Activated naive CD4-positive, alpha-beta T cell treated with anti-CD3 and anti-CD28 coated beads, Interleukin-2, amount 10 ng/mL, durations not matched to agents 7 days and 5 days (primary cell): ENCODE measurements at regions not wholly inside any gene's neighbourhood (a gene's known extent, or its start where the extent isn't known, plus 50 kb on each side); places are given as distances from the start of the nearest gene placed in this dataset.

Source experiments
- CTCF ChIA-PET: fragments of 350-600 bp; sonication (Branson Sonifier 250); formaldehyde crosslinking; loops from one replicate; lab custom pipeline; 2021; ENCODE audit warnings: antibody characterized with exemption; lab: Charles Lee
- DNase-seq: peaks from one replicate; pipeline ENCODE4 v3.0.0-alpha.2; 2020
- H3K27ac Mint-ChIP-seq: one replicate; pipeline ENCODE4 v1.8.0; 2021; ENCODE audit warnings: mild to moderate bottlenecking, moderate library complexity, mixed read lengths
- H3K27me3 Mint-ChIP-seq: one replicate; pipeline ENCODE4 v1.8.0; 2021; ENCODE audit warnings: mild to moderate bottlenecking, mixed read lengths
- H3K36me3 Mint-ChIP-seq: one replicate; pipeline ENCODE4 v1.8.0; 2021; ENCODE audit warnings: mixed read lengths
- H3K4me1 Mint-ChIP-seq: one replicate; pipeline ENCODE4 v1.8.0; 2021; ENCODE audit warnings: mixed read lengths
- H3K4me3 Mint-ChIP-seq: one replicate; pipeline ENCODE4 v1.8.0; 2021; ENCODE audit warnings: mild to moderate bottlenecking, moderate library complexity, mixed read lengths
- H3K9me3 Mint-ChIP-seq: one replicate; pipeline ENCODE4 v1.8.0; 2021; ENCODE audit warnings: mixed read lengths

DNA sequence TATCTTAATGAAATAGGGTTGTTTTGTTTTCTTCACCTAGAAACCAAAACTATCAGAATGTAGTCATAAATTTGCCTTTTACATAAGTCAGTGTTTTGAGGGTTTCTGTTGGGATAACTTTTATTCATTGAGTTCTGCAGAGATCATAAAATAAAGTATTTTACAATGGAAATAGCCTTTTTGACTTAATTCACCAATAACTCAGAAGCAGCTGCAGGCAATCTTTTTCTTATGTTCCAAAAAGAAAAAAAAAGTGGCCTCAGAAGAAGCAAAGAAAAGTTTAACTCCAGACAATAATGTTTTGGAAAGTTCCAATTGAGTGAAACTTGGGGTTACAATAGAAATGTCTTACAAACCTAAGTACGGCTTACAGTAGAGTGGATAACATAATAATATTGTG, 491.7 kb upstream of the NRP1 start:
- no peak overlapping the region for H3K27ac Mint-ChIP-seq
- H3K4me1 Mint-ChIP-seq, result no peaks in the 10 kb centered on the region
- DNase-seq, result no peak
- no peaks in the 10 kb centered on the region for H3K36me3 Mint-ChIP-seq
- H3K9me3 Mint-ChIP-seq, result peaks cover 11% of the 10 kb centered on the region
- CTCF ChIA-PET, result no interaction called here
- H3K4me3 Mint-ChIP-seq, result no peak overlapping the region
- H3K27me3 Mint-ChIP-seq, result no peaks in the 10 kb centered on the region

DNA sequence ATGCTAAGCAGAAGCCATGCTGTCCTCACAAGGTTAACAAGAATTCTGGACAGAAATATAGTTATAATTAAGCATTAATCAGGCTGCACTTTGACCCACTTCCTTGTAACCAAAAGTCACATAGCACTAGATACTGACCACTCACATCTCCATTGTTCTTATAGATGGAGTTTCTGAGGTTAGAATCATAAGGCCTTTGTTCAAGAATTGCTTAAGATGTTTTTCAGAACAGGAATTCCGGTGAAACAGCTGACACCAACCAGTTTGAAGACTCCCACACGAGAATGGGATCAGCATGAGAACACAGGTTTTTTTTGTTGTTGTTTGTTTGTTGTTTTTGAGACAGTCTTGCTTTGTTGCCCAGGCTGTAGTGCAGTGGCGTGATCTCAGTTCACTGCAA, 488.3 kb upstream of the NRP1 start:
- CTCF ChIA-PET, result no interaction called here
- Mint-ChIP-seq H3K4me3 (no peak overlapping the region), H3K27ac (no peak overlapping the region), H3K36me3 (no peaks in the 10 kb centered on the region), H3K4me1 (no peaks in the 10 kb centered on the region), H3K27me3 (no peaks in the 10 kb centered on the region), H3K9me3 (peaks cover 2% of the 10 kb centered on the region)
- DNase-seq, result no peak

- no peak overlapping the region for H3K27ac Mint-ChIP-seq
- H3K27me3 Mint-ChIP-seq, result no peaks in the 10 kb centered on the region
- H3K4me1 Mint-ChIP-seq, result no peaks in the 10 kb centered on the region
- no peak overlapping the region for H3K4me3 Mint-ChIP-seq
- H3K36me3 Mint-ChIP-seq, result no peaks in the 10 kb centered on the region
- no peaks in the 10 kb centered on the region for H3K9me3 Mint-ChIP-seq
- no peak for DNase-seq
- CTCF ChIA-PET, result no interaction called here
Observed at GRCh38 chr10:33820531-33820930, 486.1 kb upstream of the NRP1 start.

DNA sequence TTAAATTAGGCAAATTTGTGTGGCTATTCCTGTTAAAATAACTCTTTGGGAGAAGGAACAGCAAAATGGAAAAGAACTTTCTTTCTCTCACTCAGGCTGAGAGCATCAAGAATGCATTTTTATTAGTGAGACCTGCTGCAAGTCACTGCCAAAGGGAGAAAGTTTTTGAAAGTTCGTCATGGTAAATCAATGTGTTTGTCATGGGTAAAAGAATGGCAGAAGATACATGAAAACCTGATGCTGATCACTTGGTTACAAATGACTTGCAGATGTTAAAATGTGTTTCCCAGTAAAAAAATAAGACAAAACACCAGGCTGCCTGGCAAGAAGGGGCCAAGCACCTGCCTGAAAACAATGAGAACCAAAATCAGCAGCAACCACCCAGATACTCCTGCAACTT, 484.7 kb upstream of the NRP1 start:
- Mint-ChIP-seq H3K4me1 (no peaks in the 10 kb centered on the region), H3K4me3 (no peak overlapping the region), H3K9me3 (no peaks in the 10 kb centered on the region), H3K36me3 (no peaks in the 10 kb centered on the region), H3K27me3 (no peaks in the 10 kb centered on the region), H3K27ac (no peak overlapping the region)
- no peak for DNase-seq
- CTCF ChIA-PET, result no interaction called here

DNA sequence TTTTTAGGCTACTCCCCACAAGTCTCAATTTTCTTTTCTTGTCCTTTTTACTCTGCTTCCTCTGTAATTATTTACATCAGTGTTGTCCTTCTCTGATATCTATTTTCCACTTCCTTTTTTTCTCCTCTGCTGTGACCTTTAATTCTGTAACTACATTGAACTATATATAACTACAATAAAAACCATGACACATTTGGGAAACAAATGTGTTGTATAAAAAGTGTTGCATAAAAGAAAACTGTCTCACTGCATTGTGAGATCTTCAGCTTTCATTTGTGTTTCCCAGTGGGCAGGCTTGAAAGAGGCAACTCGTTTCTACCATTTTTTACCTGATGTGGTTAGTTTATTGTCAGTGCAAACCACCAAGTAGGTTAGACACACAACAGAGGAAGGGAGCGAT, 483.9 kb upstream of the NRP1 start:
- no peaks in the 10 kb centered on the region for H3K36me3 Mint-ChIP-seq
- no peaks in the 10 kb centered on the region for H3K4me1 Mint-ChIP-seq
- peaks cover 3% of the 10 kb centered on the region for H3K9me3 Mint-ChIP-seq
- H3K4me3 Mint-ChIP-seq, result no peak overlapping the region
- H3K27me3 Mint-ChIP-seq, result no peaks in the 10 kb centered on the region
- CTCF ChIA-PET, result no interaction called here
- no peak for DNase-seq
- H3K27ac Mint-ChIP-seq, result no peak overlapping the region

DNA sequence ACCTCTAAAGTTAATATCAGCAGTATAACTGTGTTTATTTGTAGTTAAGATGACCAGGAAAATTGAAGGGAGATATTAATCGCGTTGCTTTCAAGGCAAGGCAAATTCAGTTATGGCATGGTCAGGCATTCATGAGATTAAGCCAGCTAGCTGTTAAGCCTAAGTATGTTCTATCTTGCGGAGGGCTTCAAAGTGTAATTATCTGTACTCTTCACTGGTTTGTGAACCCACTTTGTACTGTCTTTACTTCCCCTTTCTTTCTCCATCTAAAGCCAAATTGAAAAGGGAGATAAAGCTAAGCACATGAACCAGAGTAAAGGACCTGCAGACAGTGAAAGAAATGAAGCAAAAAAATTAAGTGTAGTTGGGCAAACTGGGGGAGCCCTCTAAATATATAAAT, 483.1 kb upstream of the NRP1 start:
- no peak overlapping the region for H3K4me3 Mint-ChIP-seq
- no peaks in the 10 kb centered on the region for H3K36me3 Mint-ChIP-seq
- H3K27me3 Mint-ChIP-seq, result no peaks in the 10 kb centered on the region
- CTCF ChIA-PET, result no interaction called here
- no peak for DNase-seq
- no peaks in the 10 kb centered on the region for H3K4me1 Mint-ChIP-seq
- no peak overlapping the region for H3K27ac Mint-ChIP-seq
- peaks cover 3% of the 10 kb centered on the region for H3K9me3 Mint-ChIP-seq

GRCh38 chr10:33815776-33816175, 481.3 kb upstream of the NRP1 start:
- Mint-ChIP-seq H3K4me3 (no peak overlapping the region), H3K27ac (no peak overlapping the region), H3K9me3 (peaks cover 3% of the 10 kb centered on the region), H3K36me3 (no peaks in the 10 kb centered on the region), H3K27me3 (no peaks in the 10 kb centered on the region), H3K4me1 (no peaks in the 10 kb centered on the region)
- no peak for DNase-seq
- CTCF ChIA-PET, result no interaction called here

GRCh38 chr10:33813871-33814270, 479.4 kb upstream of the NRP1 start:
- Mint-ChIP-seq H3K27ac (no peak overlapping the region), H3K4me3 (no peak overlapping the region), H3K9me3 (peaks cover 3% of the 10 kb centered on the region), H3K36me3 (no peaks in the 10 kb centered on the region), H3K4me1 (no peaks in the 10 kb centered on the region), H3K27me3 (no peaks in the 10 kb centered on the region)
- CTCF ChIA-PET, result no interaction called here
- no peak for DNase-seq

GRCh38 chr10:33813415-33813814, 478.9 kb upstream of the NRP1 start:
- Mint-ChIP-seq H3K36me3 (no peaks in the 10 kb centered on the region), H3K27me3 (no peaks in the 10 kb centered on the region), H3K27ac (no peak overlapping the region), H3K4me1 (no peaks in the 10 kb centered on the region), H3K4me3 (no peak overlapping the region), H3K9me3 (peaks cover 3% of the 10 kb centered on the region)
- DNase-seq, result no peak
- CTCF ChIA-PET, result no interaction called here

DNA sequence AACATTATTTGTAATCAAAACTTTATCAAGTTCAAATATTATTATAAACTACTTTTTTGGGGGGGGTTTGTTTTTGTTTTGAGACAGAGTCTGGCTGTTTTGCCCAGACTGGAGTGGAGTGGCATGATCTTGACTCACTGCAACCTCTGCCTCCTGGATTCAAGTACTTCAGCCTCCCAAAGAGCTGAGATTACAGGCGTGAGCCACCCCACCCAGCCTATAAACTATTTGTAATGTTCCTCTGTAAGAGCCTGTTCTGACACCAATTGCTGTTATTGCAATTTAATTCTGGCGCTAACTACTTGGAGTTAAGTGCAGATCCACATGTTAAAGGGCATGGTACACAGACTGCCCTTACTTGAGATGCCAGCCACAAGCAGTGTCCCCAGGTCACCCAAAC, 478.1 kb upstream of the NRP1 start:
- H3K4me3 Mint-ChIP-seq, result no peak overlapping the region
- CTCF ChIA-PET, result no interaction called here
- H3K9me3 Mint-ChIP-seq, result peaks cover 3% of the 10 kb centered on the region
- no peaks in the 10 kb centered on the region for H3K27me3 Mint-ChIP-seq
- H3K36me3 Mint-ChIP-seq, result no peaks in the 10 kb centered on the region
- H3K27ac Mint-ChIP-seq, result no peak overlapping the region
- H3K4me1 Mint-ChIP-seq, result no peaks in the 10 kb centered on the region
- DNase-seq, result no peak

DNA sequence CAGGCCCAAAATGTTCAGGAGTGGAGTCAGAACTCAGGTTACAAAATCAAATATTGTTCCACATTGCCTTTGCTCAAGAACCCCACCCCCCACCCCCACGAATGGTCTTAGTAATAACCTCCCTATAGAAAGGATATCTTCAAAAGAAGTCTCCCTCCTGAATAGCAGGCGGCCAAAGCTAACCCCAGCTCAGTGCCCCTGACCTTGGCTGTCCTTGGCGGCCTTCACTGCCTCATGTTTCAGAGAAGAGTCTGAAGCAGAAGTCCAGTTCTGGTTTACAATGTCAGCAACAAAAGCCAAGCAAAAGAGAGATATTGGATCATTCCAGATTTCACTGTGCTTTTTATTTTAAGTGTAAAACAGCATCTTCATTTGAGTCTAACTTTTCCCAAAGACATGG, 476.5 kb upstream of the NRP1 start:
- H3K4me3 Mint-ChIP-seq, result no peak overlapping the region
- CTCF ChIA-PET, result no interaction called here
- no peaks in the 10 kb centered on the region for H3K36me3 Mint-ChIP-seq
- H3K27ac Mint-ChIP-seq, result no peak overlapping the region
- H3K27me3 Mint-ChIP-seq, result no peaks in the 10 kb centered on the region
- no peak for DNase-seq
- peaks cover 3% of the 10 kb centered on the region for H3K9me3 Mint-ChIP-seq
- H3K4me1 Mint-ChIP-seq, result no peaks in the 10 kb centered on the region

DNA sequence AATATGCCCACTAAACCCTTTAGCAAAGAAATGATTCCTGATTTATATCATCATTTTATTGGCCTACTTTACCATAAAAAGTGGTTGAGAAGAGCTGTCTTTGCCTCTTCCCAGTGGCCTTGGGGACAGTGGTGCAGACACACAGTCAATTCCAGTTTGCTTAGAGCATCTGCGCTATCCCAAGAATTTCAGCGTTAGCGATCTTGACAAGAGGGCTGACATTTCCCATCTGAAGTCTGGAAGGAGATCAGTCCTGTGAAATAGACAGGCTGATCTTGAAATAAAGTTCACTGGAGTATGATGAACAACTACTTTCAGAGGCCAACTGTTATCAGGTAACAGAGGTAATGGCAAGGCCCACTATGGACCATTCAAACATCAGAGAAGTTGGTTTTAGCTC, 475.3 kb upstream of the NRP1 start:
- no peak for DNase-seq
- Mint-ChIP-seq H3K4me3 (no peak overlapping the region), H3K36me3 (no peaks in the 10 kb centered on the region), H3K9me3 (peaks cover 3% of the 10 kb centered on the region), H3K4me1 (no peaks in the 10 kb centered on the region), H3K27ac (no peak overlapping the region), H3K27me3 (no peaks in the 10 kb centered on the region)
- CTCF ChIA-PET, result no interaction called here

DNA sequence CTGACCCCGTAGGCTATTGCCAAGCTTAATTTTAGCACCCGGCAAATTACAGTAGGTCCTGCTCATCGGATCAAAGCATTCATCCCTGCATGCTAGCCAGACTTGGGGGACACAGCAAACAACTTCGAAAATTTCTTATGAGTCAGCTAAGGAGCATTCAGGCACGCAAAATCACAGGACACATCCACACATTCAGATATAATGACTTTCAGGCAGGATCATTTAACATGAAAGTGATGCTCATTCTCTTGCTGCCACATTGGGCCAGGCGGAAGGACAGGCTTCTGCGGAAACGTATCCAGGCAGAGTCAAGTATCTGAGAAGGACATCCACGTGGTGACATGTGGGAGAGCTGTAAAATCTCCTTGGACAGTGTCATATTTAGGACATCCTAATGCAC, 474.0 kb upstream of the NRP1 start:
- CTCF ChIA-PET, result no interaction called here
- no peak for DNase-seq
- Mint-ChIP-seq H3K27ac (no peak overlapping the region), H3K4me1 (no peaks in the 10 kb centered on the region), H3K36me3 (no peaks in the 10 kb centered on the region), H3K4me3 (no peak overlapping the region), H3K27me3 (no peaks in the 10 kb centered on the region), H3K9me3 (no peaks in the 10 kb centered on the region)

GRCh38 chr10:33807531-33808359, 473.3 kb upstream of the NRP1 start:
- Mint-ChIP-seq H3K27me3 (no peaks in the 10 kb centered on the region), H3K36me3 (no peaks in the 10 kb centered on the region), H3K4me3 (no peak overlapping the region), H3K27ac (no peak overlapping the region), H3K9me3 (no peaks in the 10 kb centered on the region), H3K4me1 (no peaks in the 10 kb centered on the region)
- DNase-seq, result no peak
- CTCF ChIA-PET, result no interaction called here

DNA sequence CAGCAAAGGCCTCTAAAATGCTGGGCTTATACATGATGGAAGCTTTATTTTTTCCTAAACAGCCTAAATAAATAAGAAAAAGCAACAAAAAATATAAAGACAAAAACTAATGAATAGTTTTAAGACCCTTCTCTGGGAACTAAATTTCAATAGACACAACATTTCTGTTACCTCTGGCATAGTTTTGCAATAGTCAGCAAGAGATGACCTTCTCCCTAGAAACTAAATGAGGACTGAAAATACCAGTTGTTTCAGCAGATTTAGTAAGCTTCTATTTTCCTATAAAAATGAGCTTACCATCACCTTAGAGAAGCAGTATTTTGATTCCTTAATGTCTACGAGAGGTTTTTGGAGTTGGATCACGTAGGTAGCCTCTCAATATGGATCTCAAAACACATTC, 471.4 kb upstream of the NRP1 start:
- CTCF ChIA-PET, result no interaction called here
- H3K4me3 Mint-ChIP-seq, result no peak overlapping the region
- DNase-seq, result no peak
- H3K36me3 Mint-ChIP-seq, result no peaks in the 10 kb centered on the region
- H3K27me3 Mint-ChIP-seq, result no peaks in the 10 kb centered on the region
- H3K27ac Mint-ChIP-seq, result no peak overlapping the region
- no peaks in the 10 kb centered on the region for H3K4me1 Mint-ChIP-seq
- no peaks in the 10 kb centered on the region for H3K9me3 Mint-ChIP-seq

- Mint-ChIP-seq H3K36me3 (no peaks in the 10 kb centered on the region), H3K4me3 (no peak overlapping the region), H3K9me3 (no peaks in the 10 kb centered on the region), H3K4me1 (no peaks in the 10 kb centered on the region), H3K27me3 (no peaks in the 10 kb centered on the region), H3K27ac (no peak overlapping the region)
- CTCF ChIA-PET, result no interaction called here
- DNase-seq, result no peak
Observed at GRCh38 chr10:33804584-33804983, 470.1 kb upstream of the NRP1 start.
